OCI-LY1 (cell line): ENCODE measurements at regions not wholly inside any gene's neighbourhood (a gene's known extent, or its start where the extent isn't known, plus 50 kb on each side); places are given as distances from the start of the nearest gene placed in this dataset.

Experiments
- H2AFZ ChIP-seq: fragments of 200-600 bp; sonication (generic), shearing (Covaris generic); 2 replicates; pipeline ENCODE4 v1.6.0; 2014; ENCODE audit warnings: antibody characterized with exemption, mild to moderate bottlenecking, low read length
- H3F3A ChIP-seq: fragments of 200-600 bp; sonication (generic), shearing (Covaris generic); 2 replicates; pipeline ENCODE4 v1.6.0; 2014; ENCODE audit warnings: mild to moderate bottlenecking, antibody characterized with exemption, low read length, moderate library complexity; ENCODE audit not compliant: insufficient read depth
- H3K27ac ChIP-seq: fragments of 200-600 bp; sonication (generic); 2 replicates; pipeline ENCODE4 v1.5.1; 2014; ENCODE audit warnings: low read length, mixed run types, mild to moderate bottlenecking, low read depth; ENCODE audit not compliant: poor library complexity, severe bottlenecking
- H3K27me3 ChIP-seq: fragments of 200-600 bp; sonication (generic); 2 replicates; pipeline ENCODE4 v1.6.0; 2014; ENCODE audit warnings: antibody characterized with exemption, mild to moderate bottlenecking, low read length, moderate library complexity; ENCODE audit not compliant: insufficient read depth
- H3K36me3 ChIP-seq: fragments of 200-600 bp; sonication (generic); 2 replicates; pipeline ENCODE4 v1.6.1; 2014; ENCODE audit warnings: mild to moderate bottlenecking, antibody characterized with exemption, low read length, moderate library complexity, mixed read lengths; ENCODE audit not compliant: insufficient read depth
- H3K4me1 ChIP-seq: fragments of 200-600 bp; sonication (generic); 2 replicates; pipeline ENCODE4 v1.5.1; 2014; ENCODE audit warnings: mild to moderate bottlenecking, low read length, moderate library complexity; ENCODE audit not compliant: insufficient read depth, severe bottlenecking
- H3K4me2 ChIP-seq: fragments of 200-600 bp; sonication (generic), shearing (Covaris generic); 2 replicates; pipeline ENCODE4 v1.6.1; 2014; ENCODE audit warnings: low read length
- H3K4me3 ChIP-seq: fragments of 200-600 bp; sonication (generic); 2 replicates; pipeline ENCODE4 v1.5.1; 2014; ENCODE audit warnings: low read length, low read depth, mild to moderate bottlenecking, mixed read lengths; ENCODE audit not compliant: poor library complexity, severe bottlenecking
- H3K79me2 ChIP-seq: fragments of 200-600 bp; shearing (Covaris generic); 2 replicates; pipeline ENCODE4 v1.6.1; 2016; ENCODE audit warnings: mixed run types, low read length, mixed read lengths; ENCODE audit not compliant: insufficient read depth
- H3K9ac ChIP-seq: fragments of 200-600 bp; sonication (generic), shearing (Covaris generic); 2 replicates; pipeline ENCODE4 v1.6.1; 2014; ENCODE audit warnings: mild to moderate bottlenecking, low read length, mixed read lengths
- H3K9me2 ChIP-seq: fragments of 200-600 bp; sonication (generic), shearing (Covaris generic); 2 replicates; pipeline ENCODE4 v1.6.1; 2014; ENCODE audit warnings: low read depth, mild to moderate bottlenecking, low read length, mixed read lengths
- H3K9me3 ChIP-seq: fragments of 200-600 bp; shearing (Covaris generic); 2 replicates; pipeline ENCODE4 v1.6.1; 2014; ENCODE audit warnings: low read length, mixed read lengths
- H4K20me1 ChIP-seq: fragments of 200-600 bp; sonication (generic), shearing (Covaris generic); 2 replicates; pipeline ENCODE4 v1.6.0; 2016; ENCODE audit warnings: mild to moderate bottlenecking, low read length; ENCODE audit not compliant: insufficient read depth
- CTCF ChIP-seq: fragments of 200-600 bp; sonication (generic), shearing (Covaris generic); IDR thresholded peaks from 2 replicates; pipeline ENCODE4 v1.5.1; 2017; ENCODE audit warnings: mild to moderate bottlenecking, antibody characterized with exemption, low read length, moderate library complexity, mixed read lengths
- EZH2 ChIP-seq: fragments of 200-600 bp; sonication (generic), shearing (Covaris generic); IDR thresholded peaks from 2 replicates; pipeline ENCODE4 v1.8.0; 2017; ENCODE audit warnings: borderline replicate concordance, mixed run types, mild to moderate bottlenecking, antibody characterized with exemption, low read length, moderate library complexity, mixed read lengths

GRCh38 chr13:33751151-33751550 lies 66.8 kb upstream of the RFC3 start:
- H3K4me3 ChIP-seq: no peak overlapping the region
- H3K79me2 ChIP-seq: no peaks in the 10 kb centered on the region
- no peak for TF ChIP-seq EZH2
- no peak for TF ChIP-seq CTCF
- peaks cover 7% of the 10 kb centered on the region; the same call in 1 of the 2 replicates for H3K36me3 ChIP-seq
- peaks cover 4% of the 10 kb centered on the region; the same call in 1 of the 2 replicates for H3K9me3 ChIP-seq
- no peak overlapping the region for H3K9ac ChIP-seq
- H4K20me1 ChIP-seq: no peaks in the 10 kb centered on the region
- no peaks in the 10 kb centered on the region for H3F3A ChIP-seq
- no peaks in the 10 kb centered on the region for H3K9me2 ChIP-seq
- no peak overlapping the region for H3K4me2 ChIP-seq
- H3K4me1 ChIP-seq: peaks cover 16% of the 10 kb centered on the region
- no peaks in the 10 kb centered on the region for H3K27me3 ChIP-seq
- H2AFZ ChIP-seq: no peak overlapping the region
- no peak overlapping the region for H3K27ac ChIP-seq

- Histone ChIP-seq H3K4me2 (no peak overlapping the region), H4K20me1 (no peaks in the 10 kb centered on the region), H3K4me1 (peaks cover 11% of the 10 kb centered on the region), H3K4me3 (no peak overlapping the region), H3K9me3 (peaks cover 4% of the 10 kb centered on the region; the same call in 1 of the 2 replicates), H3K36me3 (peaks cover 5% of the 10 kb centered on the region; the same call in 1 of the 2 replicates), H2AFZ (no peak overlapping the region), H3K9ac (no peak overlapping the region), H3K27me3 (no peaks in the 10 kb centered on the region), H3F3A (no peaks in the 10 kb centered on the region), H3K79me2 (no peaks in the 10 kb centered on the region), H3K27ac (peak overlapping the region; percentile 47), H3K9me2 (no peaks in the 10 kb centered on the region)
- TF ChIP-seq CTCF: no peak
- no peak for TF ChIP-seq EZH2
Measured at GRCh38 chr13:33752094-33752493, 65.9 kb upstream of the RFC3 start.

- Histone ChIP-seq H3K9me3 (peaks cover 4% of the 10 kb centered on the region; the same call in 1 of the 2 replicates), H3K4me3 (no peak overlapping the region), H3K27me3 (no peaks in the 10 kb centered on the region), H4K20me1 (no peaks in the 10 kb centered on the region), H2AFZ (no peak overlapping the region), H3K36me3 (peaks cover 3% of the 10 kb centered on the region; the same call in 1 of the 2 replicates), H3K9ac (no peak overlapping the region), H3K79me2 (no peaks in the 10 kb centered on the region), H3K4me1 (peaks cover 13% of the 10 kb centered on the region), H3K4me2 (no peak overlapping the region), H3F3A (no peaks in the 10 kb centered on the region), H3K27ac (peak overlapping the region; percentile 47), H3K9me2 (no peaks in the 10 kb centered on the region)
- TF ChIP-seq EZH2 (no peak), CTCF (no peak)
Measured at GRCh38 chr13:33752597-33752996, 65.4 kb upstream of the RFC3 start.
